NCI-H2196 treated with DMSO at 0.1 percent for 48 hours (cell line): ENCODE measurements at regions not wholly inside any gene's neighbourhood (a gene's known extent, or its start where the extent isn't known, plus 50 kb on each side); places are given as distances from the start of the nearest gene placed in this dataset.
"Not testable (repeated sequence)": the region's sequence is repeated elsewhere in the genome, so short reads cannot be mapped to it uniquely, and the experiment has no call there.

Source experiments
- DNase-seq: peaks from one replicate; lab custom pipeline; 2025; ENCODE audit not compliant: unreplicated experiment; lab: John Stamatoyannopoulos, UW

DNA sequence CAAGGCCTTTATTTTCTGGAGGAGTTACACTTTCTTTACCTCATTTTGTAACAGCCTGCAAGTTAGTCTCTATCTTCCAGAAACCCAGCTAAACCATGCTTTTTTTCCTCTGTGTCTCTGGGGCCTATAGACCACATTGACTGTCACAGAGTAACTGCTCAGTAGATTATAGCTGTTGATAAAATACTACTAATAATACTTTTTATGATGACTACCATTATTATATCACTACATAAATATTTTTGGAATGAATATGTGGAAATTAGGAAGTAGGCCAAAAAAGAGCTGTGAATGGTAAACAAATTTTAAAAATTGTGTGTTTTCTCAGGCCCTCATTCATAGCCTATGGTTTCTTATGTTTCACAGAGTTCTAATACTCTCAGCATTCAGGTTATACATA, 233.1 kb upstream of the USP24 start:
- no peak for DNase-seq

DNA sequence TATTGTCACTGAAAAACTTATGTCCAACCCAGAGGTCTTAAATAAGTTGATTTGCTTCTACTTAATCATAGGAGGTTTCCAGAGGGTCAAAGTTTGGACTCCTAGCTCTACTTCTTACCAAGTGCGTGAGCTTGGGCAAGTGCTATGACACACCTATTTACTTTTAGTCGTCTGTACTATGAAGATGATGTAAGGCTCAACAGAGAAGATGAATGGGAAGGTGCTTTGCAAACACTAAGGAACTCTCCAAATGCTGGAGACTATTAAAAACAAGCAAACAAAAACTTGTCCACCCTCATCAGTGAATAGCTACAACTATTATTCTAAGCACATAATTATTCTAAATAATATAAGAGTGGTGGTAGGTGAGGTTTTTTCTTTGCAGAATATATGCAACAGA, 232.3 kb upstream of the USP24 start:
- DNase-seq, result no peak

DNA sequence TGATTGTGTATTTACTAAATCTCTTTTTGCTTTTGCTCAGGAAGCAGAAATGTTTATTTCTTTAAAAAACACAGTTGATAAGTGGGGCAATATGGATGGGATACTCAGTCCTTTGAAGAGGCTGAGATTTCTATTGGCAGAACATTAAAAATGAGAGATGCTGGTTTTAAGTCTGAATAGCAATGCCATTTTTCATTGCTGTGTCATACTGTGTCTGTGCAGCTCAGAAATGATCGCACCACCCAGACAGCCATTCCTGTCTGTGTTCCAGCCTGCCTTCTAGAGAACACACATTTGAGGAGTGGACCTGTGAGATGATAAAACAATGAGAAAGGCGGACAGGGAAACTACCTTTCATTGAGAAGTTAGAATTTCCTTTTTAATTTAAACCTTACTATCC, 231.2 kb upstream of the USP24 start:
- DNase-seq, result no peak

DNA sequence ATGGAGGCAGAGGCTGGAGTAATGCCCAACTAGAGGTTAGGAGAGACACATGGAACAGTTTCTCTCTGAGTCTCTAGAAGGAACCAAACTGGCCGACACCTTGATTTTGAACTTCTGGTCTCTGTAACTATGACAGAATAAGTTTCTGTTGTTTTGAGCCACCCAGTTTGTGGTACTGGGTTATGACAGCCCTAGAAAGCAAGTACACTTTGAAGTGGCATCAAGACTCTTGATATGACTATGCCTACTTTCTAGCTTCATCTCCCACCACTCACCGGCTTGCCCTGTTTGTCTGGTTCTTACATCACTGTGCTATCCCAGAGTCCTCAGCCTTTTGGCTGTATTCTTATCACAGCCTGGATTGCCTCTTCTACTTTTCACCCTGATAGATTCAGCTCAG, 230.3 kb upstream of the USP24 start:
- no peak for DNase-seq

DNA sequence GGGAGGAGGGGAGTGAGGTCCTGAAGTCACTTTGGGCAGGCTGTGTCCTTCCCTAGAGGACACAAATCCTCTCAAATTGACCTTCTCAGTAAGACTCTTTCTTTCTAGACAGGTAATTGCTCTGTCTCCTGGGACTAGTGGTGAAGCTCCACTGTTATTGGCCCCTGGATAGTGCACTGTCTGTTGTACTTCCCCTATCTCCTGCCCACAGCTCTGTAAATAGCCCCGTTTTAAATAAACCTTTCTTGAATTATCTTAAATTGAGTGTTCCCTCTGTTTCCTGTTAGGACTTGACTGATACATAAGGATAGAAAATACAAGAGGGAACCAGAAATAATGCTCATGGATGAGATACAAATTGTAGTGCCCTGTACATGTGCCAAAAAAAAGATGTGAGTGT, 229.5 kb upstream of the USP24 start:
- DNase-seq, result no peak

DNA sequence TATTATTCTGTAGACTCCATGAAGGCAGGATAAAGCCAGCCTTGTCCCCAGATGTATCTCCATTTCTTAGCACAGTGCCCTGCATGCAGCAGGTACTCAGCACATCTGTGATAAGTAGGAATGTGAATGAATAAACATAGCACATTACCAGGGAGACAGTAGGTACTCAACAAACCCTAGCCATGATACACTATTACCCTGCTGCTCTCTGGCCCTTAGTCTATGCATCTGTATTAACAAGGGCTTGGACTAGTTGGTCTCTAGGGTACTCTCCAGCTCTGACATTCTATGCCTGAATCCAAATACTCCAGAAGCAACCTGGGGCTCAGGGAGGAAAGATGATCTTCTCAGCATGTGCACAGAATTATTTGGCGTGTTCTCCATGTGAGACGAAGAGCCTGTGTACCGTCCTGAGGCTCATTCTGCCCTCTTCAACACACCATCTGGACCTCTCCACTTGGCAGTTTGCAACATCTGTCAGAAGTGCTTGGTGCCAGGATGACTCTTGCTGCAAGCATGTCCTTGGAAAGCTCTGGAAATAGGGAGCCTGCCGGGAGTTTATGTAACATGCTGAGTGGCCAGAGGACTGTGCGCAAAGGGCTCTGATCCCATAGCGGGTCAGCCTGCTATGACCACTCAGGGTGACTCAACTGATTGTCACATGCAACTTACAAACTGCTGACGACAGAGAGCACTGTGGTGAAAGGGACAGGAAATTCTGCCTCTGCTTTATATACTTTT, 228.2 kb upstream of the USP24 start:
- DNase-seq, result no peak

DNA sequence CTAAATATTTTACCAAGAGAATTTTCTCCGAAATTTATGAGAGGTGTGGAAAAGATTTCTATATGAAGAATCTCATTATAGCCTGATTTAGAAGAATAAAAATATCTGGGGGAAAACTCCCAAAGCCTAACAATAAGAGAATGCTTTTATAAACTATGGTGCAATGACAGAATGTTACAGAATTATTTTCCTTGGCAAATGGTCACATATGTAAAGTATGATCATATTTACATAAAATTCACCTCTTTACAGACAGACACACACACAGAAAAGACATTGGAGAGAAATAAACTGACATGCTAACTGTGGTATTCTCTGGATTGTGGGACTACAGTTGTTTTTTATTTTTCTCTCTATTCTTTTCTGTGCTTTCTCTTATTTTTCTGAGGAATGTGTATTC, 226.3 kb upstream of the USP24 start:
- DNase-seq, result no peak

DNA sequence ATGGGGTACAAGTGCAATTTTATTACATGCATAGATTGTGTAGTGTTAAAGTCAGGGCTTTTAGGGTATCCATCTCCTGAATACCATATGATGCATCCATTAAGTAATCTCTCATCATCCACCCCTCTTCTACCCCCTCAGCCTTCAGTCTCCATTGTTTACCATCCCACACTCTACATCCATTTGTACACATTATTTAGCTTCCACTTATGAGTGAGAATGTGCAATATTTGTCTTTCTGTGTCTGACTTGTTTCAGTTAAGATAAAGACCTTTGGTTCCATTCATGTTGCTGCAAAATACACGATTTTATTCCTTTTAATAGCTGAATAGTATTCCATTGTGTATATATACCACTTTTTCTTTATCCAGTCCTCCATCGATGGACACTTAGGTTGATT, 222.5 kb upstream of the USP24 start:
- no peak for DNase-seq

DNA sequence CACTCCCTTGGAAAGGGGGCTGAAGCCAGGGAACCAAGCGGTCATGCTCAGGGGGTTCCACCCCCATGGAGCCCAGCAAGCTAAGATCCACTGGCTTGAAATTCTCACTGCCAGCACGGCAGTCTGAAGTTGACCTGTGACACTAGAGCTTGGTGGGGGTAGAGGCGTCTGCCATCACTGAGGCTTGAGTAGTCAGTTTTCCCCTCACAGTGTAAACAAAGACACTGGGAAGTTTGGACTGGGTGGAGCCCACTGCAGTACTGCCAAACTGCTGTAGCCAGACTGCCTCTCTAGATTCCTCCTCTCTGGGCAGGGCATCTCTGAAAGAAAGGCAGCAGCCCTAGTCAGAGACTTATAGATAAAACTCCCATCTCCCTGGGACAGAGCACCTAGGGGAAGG, 215.6 kb upstream of the USP24 start:
- not testable (repeated sequence) for DNase-seq

DNA sequence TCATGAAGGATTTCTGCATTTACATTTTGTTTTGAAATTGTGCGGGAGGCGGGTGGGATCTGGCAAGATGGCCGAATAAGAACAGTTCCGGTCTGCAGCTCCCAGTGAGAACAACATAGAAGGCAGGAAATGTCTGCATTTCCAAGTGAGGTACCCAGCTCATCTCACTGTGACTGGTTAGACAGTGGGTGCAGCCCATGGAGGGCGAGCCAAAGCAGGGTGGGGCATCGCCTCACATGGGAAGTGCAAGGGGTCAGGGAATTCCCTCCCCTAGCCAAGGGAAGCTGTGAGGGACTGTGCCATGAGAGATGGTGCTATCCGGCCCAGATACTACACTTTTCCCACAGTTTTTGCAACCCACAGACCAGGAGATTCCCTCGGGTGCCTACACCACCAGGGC, 215.0 kb upstream of the USP24 start:
- not testable (repeated sequence) for DNase-seq

DNA sequence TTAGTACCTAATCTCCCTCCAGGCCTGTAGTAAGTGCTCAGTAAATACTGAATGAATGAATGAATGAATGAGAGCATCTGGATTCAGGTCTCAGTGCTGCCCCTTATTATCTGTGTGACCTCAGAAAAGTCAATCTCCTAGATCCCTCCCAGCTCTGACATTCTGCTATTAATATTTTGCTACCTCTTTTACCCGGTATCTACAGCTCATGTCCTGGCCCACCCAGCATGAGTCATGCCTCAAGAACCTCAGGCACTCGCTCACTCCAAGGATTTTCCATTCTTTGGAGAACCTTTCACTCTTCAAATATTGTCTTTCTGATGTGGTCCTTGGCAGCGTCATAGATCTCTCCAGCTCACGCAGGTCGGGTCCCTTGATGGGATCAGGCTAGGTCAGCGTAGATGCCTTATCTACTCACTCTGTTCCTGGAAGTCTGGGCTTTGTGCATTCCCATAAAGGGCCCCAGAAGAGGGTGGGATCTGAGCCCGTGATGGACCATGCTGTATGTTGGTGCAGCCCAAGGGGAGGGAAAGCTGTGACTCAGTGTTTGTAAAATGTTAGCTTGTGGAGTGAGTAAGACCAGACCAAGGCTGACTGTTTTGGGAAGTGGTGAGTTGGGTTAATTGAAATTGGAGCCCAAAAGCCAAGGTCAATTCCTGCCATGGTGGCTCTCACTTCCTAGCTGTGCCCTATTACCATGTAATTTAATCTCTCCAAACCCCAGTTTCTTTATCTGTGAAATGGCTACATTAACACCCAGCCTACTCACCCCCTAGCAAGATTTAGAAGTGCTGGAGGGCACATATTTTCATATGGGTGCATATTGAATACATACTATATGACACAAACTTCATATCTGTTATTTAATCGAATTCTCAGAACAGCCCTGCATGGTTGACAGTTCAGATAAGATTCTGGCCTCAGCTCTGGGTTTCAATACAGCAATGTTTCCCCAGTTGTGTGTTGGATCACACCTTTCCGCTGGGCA, 214.1 kb upstream of the USP24 start:
- no peak for DNase-seq

DNA sequence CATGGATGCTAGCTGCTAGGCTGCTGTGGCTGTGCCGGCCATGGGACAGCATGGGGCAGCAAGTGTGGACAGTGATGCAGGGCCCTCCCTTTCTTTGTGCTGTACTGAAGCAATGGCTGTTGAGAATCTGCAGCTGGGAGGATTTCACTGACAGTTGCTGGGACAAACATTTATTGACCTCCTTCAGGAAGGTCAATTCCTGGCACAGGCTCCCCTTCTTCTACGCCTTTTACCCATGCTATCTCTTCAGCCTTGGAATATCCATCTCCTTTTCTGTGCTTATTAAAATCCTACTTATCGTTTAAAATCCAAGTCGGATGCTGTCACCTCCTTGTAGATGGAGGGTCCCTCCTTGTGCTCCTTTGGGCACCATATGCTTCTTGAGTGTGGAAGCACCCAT, 213.1 kb upstream of the USP24 start:
- no peak for DNase-seq

DNA sequence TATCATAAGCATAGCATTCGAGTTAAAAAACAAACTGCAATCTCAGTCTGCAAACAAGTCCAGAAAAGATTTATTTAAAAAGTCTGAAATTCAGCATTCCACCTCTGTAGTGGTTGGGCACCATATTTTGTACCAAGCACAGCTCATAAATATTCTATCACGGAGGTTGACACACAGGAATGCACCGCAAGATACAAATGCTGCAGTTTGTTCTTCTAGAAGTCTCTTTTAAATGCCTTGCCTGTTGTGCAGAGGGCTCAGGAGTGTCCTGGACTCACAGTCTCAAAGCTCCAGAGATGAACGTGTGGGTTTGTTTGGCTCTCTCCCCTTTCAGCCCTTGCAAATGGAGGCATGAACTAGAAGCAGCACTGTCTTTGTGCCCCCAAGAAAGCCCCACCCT, 212.4 kb upstream of the USP24 start:
- DNase-seq, result no peak

DNA sequence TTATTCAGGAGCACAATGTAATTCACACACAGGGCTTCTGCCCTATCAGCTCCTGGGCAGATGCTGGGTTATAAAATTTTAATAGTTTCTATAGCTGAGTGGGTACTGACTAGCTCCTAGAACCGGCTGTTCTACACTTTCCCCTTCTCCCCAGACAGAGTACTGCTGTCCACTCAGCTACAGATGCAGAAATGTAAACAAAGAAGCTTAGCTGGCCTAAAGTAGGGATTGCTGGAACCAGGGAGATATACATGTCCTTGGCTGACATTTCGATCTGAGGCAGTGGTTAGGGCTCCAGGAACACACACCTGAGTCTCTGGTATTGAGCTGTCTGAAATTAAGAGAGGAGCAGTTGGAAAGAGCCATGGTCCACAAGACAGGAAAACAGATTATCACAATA, 211.5 kb upstream of the USP24 start:
- DNase-seq, result no peak

DNA sequence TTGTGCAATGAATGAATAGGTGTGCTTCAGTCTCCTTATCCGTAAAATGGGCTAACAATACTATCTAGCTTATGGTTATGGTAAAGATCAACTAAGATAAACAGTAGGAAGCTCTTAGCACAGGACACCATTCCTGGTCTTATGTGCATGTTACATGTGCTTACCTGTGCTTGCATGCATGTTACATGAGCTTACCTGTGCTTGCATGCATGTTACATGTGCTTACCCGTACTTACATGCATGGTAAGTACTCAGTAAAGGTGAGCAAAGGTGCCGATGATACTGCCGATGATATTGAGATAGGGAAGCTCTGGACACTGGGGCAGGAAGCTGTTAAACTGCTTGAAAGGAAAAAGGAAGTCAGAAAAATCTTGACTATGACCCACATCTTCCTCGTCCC, 211.0 kb upstream of the USP24 start:
- DNase-seq, result no peak

DNA sequence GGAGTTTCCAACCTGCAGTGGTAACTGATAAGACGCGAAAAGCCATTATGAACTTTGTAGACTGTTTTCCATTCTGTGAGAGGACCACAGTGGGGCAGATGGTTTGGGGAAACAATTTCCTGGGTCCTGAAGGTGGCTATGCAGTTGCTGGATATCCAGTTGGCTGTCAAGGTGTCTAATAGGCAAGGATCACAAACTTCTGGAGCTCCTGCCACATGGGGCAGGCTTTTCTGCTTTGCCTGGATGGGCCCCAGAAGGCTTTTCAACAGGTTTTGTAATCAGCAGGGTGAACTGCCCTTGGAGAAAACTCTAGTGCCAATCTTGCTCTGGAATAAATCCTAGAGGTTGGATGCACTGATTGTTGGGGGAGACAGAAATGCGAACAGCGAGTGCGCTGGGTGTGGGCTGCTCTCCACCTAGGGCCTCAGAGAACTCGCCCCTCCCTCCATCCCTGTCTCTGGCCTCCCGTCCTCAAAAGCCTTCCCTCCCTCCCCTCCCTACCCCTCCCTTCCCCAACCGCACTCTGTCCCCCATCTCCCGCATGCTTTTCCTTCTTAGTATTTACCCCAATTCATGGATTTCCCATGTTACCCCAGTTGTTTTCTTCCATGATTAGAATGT, 210.3 kb upstream of the USP24 start:
- DNase-seq, result no peak

DNA sequence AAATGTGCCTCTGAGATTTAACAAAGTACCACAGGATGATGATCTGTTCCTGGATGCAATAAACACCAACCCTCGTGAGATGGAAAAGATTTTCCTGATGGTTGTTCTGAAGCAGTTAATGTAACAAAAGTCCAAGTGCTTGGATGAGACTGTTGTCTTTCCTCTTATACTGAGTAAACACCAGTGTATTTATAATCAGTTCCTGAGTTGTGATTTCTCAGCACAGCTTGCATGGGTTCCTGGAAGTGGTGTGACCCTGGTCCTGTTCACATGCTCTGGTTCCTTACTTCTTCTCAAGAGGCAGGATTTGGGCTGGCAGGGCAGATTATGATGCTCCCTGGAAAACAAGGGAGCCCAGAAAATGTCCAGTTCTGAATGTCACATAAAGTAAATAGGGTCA, 208.2 kb upstream of the USP24 start:
- DNase-seq, result no peak

DNA sequence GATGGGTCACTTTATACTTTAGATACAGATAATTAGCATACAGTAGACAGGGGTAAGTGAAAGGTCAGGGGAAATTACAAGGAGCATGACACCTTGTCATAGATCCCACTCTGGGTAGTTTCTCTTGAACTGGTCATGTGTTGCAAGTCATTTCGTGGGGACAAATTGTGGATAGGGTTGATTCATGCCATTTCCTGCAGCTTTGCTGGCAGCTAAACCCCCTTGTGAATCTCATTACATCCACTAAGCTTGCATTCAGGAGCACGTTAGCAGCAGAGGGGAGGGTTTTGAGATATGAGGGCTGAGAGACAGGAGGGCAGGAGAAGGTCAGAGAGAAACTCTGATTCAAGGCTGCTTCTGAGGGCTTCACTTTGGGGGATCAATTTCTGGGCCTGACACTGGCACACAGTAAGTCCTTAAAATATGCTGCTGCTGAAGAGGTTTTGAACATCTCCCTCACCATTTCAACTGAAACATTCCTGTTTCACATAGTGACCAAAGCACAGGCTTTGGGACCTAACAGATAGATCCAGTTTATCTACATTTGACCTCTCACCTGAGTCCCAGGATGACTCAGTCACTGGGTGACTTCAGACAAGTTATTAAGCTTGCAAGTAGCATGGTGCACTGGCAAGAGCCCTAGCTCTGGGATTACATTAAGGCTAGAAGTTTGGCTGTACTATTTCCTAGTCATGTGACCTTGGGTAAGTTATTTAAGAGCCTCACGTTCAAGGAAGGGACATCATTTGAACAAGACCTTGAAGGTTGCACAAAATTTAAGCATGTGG, 206.0 kb upstream of the USP24 start:
- no peak for DNase-seq

DNA sequence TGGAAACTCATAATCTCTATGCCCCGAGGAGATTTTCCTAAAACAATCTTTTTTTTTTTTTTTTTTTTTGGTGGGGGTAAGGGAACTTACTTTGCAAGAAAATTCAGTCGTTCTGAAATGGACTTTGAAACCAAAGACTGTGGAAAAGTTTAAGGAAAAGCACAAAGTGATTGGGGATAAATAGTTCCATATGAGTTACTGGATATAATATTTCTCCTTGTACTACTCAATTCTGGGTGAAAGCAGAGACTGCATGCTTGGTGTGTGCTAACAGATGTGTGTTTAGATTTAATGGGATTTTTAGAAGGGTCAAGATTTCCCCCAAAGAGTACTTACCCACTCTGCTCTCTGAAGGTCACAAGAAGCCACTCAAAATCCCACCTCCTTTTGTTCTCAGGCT, 204.9 kb upstream of the USP24 start:
- DNase-seq, result no peak

DNA sequence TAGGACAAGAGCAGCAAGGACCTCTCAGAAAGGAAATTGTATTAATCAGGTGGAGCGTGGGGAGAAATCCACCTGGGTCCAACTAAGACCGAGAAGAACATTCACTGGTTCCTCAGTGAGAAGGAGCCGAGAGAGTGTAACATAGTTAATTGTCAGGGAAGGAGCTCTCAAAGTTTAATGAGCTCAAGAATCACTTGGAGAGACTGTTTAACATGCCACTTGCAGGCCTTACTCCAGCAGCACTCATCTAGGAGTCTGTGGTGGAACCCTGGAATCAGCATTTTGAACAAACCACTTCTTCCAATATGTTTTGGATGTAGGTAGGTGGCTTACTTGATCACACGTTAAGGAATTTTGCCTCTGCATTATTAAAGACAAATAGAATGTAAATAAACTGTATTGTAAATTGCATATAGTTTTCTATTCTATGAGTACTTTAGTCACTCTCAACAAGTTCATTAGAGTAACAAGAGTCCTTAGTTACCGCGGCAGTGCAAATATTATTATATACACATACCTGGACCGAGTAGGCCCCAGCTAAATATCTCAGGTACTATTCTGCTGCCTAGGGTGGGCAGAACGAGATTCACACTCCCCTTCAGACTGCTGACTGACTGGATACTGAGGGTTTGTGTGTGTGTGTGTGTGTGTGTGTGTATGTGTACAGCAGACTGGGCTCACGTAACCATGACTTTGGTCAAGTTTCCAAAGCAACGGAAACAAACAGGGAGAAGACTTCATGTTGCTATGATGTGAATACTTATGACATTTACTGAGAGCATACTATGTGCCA, 203.2 kb upstream of the USP24 start:
- no peak for DNase-seq
